Left renal cortex interstitium (tissue), 4 donors: ENCODE measurements at regions not wholly inside any gene's neighbourhood (a gene's known extent, or its start where the extent isn't known, plus 50 kb on each side); places are given as distances from the start of the nearest gene placed in this dataset.
"Not testable (repeated sequence)": the region's sequence is repeated elsewhere in the genome, so short reads cannot be mapped to it uniquely, and the experiment has no call there.

Experiments
- DNase-seq, 4 donors: peaks; one replicate each; pipeline ENCODE4 v3.0.0-alpha.2; 2013; ENCODE audit warnings: low read depth in 4 of 4, low spot score in 2 of 4, missing footprints in 1 of 4

- no peak for DNase-seq
Measured at GRCh38 chr7:46607176-46607575, 686.1 kb upstream of the IGFBP3 start.

DNA sequence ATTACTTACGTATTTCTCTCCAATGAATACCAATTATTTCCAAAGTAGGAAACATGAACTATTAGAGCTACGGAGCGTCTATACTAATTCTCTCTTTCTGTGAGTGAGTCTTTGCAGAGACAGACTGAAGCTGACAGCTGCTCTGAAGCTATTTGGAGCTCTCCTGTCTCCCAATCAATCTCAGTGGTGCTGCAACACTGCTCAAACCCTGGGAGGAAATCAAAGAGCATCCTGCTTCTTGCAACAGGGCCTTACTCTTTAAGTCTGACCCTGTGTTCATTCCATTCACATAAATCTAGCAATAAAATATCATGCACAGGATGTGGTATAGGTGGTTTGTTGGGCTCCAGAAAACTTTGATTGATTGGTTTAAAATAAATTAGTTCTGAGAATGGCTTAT lies 685.7 kb upstream of the IGFBP3 start:
- DNase-seq, result no peak

GRCh38 chr7:46604241-46604661 lies 683.2 kb upstream of the IGFBP3 start:
- no peak for DNase-seq

GRCh38 chr7:46603780-46604179 lies 682.7 kb upstream of the IGFBP3 start:
- DNase-seq, result no peak

DNA sequence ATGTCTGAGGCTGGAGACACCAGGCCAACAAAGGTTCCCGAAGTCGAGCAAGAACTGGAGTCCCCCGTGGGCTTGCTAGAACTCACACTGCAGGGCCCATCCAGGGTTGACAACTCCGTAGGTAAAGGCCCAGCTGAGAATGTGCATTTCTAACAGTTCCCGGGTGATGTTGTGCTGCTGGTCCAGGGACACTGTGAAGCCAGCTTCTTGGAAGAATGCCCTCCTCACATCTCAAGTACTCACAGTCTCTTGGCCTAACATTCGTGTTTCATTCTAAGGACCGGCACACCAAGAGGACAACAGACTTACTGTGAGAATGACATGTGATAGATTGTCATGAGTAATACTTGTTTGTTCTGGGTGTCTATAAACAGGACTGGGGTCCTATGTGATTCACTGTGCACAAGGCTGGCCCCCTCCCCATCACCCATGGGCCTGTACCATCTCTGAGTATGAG lies 682.3 kb upstream of the IGFBP3 start:
- DNase-seq, result no peak

DNA sequence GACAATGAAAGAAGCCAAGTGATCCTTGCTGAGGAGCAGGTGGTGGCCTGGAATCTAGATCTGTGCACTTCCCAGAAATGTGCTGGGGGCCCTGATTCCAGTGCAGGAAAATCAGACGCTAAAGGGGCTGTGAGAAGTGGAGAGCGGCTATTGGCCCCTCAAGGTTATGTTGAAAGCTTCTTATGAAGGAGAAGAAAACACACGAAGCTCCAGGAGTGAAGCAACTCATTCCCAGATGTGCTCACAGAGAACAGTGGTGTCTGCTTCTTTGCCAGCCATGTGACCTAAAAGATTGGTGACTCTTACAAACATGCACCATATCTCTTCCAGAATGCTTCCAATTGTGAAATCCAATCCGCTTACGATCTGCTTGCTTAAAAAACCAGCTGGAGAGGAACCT lies 679.3 kb upstream of the IGFBP3 start:
- no peak for DNase-seq

- not testable (repeated sequence) for DNase-seq
Measured at GRCh38 chr7:46594831-46595230, 673.8 kb upstream of the IGFBP3 start.

DNA sequence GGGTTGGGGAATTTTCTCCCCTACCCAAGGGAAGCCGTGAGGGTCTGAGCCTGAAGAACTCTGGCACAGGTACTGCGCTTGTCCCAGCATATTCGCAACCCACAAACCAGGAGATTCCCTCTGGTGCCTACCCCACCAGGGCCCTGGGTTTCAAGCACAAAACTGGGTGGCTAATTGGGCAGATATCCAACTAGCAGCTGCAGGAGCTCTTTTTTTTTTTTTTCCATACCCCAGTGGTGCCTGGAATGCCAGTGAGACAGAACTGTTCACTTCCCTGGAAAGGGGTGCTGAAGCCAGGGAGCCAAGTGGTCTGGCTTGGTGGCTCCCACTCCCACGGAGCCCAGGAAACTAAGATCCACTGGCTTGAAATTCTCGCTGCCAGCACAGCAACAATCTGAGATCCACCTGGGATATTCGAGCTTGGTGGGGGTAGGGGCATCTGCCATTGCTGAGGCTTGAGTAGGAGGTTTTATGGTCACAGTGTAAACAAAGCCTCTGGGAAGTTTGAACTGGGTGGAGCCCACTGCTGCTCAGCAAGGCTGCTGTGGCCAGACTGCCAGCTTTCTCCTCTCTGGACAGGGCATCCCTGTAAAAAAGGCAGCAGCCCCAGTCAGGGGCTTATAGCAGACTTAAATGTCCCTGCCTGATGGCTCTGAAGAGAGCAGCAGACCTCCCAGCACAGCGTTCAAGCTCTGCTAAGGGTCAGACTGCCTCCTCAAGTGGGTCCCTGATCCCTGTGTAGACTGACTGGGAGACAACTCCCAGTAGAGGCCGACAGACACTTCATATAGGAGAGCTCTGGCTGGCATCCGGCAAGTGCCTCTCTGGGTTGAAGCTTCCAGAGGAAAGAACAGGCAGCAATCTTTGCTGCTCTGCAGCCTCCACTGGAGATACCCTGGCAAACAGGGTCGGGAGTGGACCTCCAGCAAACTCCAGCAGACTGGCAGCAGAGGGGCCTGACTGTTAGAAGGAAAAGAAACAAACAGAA lies 670.1 kb upstream of the IGFBP3 start:
- not testable (repeated sequence) for DNase-seq

GRCh38 chr7:46589286-46589685 lies 668.2 kb upstream of the IGFBP3 start:
- DNase-seq, result no peak

DNA sequence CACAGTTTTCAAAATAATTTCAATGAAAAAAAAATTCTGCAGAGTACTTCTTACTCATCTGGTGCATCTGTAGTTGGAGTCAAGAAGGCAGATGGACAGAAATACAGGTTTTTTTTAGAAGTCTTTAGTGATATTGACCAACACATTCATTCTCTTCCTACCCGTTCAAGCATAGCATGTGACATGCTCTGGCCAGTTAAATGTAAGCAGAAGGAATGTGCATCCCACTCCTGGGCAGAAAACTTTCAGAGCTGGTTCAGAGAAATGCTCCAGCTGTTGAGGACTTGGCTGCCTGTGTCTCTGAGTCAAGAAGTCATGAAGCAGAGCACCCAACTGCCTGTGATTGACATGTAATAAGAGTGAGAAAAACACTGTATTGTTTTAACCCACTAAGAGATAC lies 665.3 kb upstream of the IGFBP3 start:
- no peak for DNase-seq

DNA sequence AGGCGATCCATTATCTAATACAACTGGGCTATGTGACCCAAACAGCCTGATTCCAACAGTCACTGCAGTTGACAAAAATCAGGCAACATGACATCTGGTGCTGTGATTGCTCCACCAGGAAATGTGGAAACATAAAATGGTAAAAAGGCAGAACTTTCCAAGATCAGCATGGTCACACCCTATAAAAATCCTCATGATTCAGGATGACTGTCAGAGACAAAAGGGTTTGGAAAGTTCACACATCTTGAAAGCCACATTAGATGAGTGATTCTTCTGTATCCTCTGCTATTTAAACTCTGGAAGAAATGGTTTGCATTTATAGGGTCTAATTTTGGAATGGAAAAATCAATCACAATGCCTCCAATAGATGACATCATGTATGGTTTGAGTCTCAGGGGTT lies 662.6 kb upstream of the IGFBP3 start:
- DNase-seq, result no peak

- DNase-seq, result no peak
Measured at GRCh38 chr7:46581268-46581667, 660.2 kb upstream of the IGFBP3 start.

GRCh38 chr7:46580766-46581165 lies 659.7 kb upstream of the IGFBP3 start:
- no peak for DNase-seq

DNA sequence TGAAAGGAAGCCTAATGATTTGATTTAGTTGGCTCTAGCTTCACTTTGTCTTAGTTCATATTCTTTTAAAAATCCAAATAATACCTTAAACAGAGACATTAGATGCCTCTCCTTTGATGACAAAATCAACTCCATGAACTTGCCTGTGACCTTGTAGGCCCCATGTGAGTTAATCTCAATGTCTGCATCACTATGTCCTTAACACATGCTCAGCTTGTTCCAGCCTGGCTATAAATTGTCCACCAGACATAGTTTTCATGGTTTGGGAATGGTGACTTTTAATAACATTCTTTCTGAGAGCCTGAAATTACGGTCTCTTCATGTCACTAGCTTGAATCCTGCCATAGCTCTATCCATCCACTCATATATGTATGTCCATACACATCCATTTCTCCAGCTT lies 656.3 kb upstream of the IGFBP3 start:
- no peak for DNase-seq

GRCh38 chr7:46576950-46577349 lies 655.9 kb upstream of the IGFBP3 start:
- DNase-seq, result no peak

GRCh38 chr7:46572691-46573090 lies 651.6 kb upstream of the IGFBP3 start:
- DNase-seq, result no peak

GRCh38 chr7:46571996-46572395 lies 650.9 kb upstream of the IGFBP3 start:
- DNase-seq, result no peak

- DNase-seq, result no peak
Measured at GRCh38 chr7:46569133-46569465, 648.0 kb upstream of the IGFBP3 start.

DNA sequence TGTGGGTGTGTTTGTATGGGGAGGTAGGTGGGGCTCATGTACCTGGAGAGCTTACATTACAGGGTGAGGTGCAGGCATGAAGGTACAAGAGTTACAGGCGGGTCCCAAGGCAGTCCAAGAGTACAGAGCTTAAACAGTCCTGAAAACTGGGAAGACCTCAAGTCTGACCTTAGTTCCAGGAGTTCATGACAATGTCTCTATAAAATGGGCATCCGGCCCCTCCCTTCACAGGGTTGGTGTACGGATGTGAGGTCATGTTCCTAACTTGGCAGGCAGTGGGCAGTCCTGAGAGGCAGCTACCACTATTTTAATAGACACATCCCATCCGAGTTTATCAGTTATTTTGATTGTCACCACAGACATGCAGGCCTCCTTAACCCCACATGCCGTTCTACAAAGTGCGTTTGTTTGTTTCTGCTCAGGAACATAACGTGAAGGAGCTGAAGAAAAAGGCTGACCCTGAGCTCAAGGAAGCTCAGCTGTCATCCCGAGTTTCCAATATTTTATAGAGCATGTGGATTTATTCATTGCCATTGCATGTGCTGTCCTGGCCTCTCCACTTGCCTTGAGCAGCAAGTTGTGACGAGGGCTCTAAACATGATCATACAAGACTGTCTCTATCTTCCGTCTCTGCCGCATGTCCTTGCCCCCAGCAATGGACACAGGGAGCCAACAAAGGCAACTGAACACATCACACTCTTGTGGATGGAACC lies 647.5 kb upstream of the IGFBP3 start:
- DNase-seq, result no peak

DNA sequence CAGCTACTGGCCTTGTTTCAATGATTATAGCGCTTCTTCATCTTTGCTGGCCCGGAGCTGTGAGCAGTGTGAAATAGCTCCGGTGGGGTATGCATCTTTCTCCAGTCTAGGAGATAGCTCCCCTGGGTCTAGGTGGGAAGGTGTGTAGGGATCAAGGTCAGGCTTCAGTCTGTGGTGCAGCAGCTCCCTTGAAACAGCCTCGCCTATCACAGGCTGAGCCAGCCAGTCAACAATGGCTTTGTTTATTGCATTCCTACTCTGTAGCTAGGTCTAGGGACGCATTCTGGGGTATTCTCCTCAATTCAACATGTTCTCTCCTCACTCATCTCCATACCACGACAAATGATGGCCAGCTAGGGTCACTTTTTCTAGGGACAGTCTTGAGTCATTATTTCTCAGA lies 646.8 kb upstream of the IGFBP3 start:
- no peak for DNase-seq

- DNase-seq, result no peak
Measured at GRCh38 chr7:46566097-46566774, 645.2 kb upstream of the IGFBP3 start.
